IMR-90 (cell line): ENCODE measurements at regions not wholly inside any gene's neighbourhood (a gene's known extent, or its start where the extent isn't known, plus 50 kb on each side); places are given as distances from the start of the nearest gene placed in this dataset.
A peak's percentile ranks its signal among the peaks of the same experiment; 100 is the strongest.

Experiments
- ATAC-seq: fragments of 200-7000 bp; cut with Tn5 transposase; 2 replicates; pipeline ENCODE4 v1.9.1; 2020; ENCODE audit warnings: low read depth, mild to moderate bottlenecking, moderate library complexity
- BruUV-seq: library from RNA; stranded (reverse); fragments of 400-500 nt; replicated peaks from 2 replicates; lab custom pipeline; 2021; lab: Mats Ljungman, UMichigan
- CTCF ChIA-PET: fragments of 300-600 bp; formaldehyde crosslinking; extraction: SDS; loops from one replicate; lab custom pipeline; 2021; ENCODE audit warnings: antibody characterized with exemption; lab: Yijun Ruan, JAX
- POLR2A ChIA-PET: fragments of 300-600 bp; sonication (Branson Sonifier 250); formaldehyde crosslinking; loops from one replicate; lab custom pipeline; 2022; ENCODE audit warnings: antibody characterized with exemption; ENCODE audit not compliant: unreplicated experiment; lab: Charles Lee
- DNase-seq: peaks from one replicate; pipeline ENCODE4 v3.0.0; 2013
- H2AFZ ChIP-seq: replicated peaks from 2 replicates; pipeline ENCODE3; 2013; ENCODE audit warnings: low read length, mild to moderate bottlenecking; ENCODE audit not compliant: poor library complexity
- H2AK5ac ChIP-seq: 2 replicates; pipeline ENCODE4 v1.6.1; 2013; ENCODE audit warnings: low read depth, low read length, inconsistent platforms
- H2AK9ac ChIP-seq: replicated peaks from 2 replicates; pipeline ENCODE3; 2013; ENCODE audit warnings: mild to moderate bottlenecking, low read depth, low read length, moderate library complexity; ENCODE audit not compliant: poor library complexity
- H2BK120ac ChIP-seq: 2 replicates; pipeline ENCODE4 v1.6.1; 2013; ENCODE audit warnings: low read depth, low read length, inconsistent platforms
- H2BK15ac ChIP-seq: 3 replicates; pipeline ENCODE4 v1.6.1; 2013; ENCODE audit warnings: low read depth, low read length, inconsistent platforms
- H2BK20ac ChIP-seq: 2 replicates; pipeline ENCODE4 v1.6.1; 2013; ENCODE audit warnings: low read depth, mild to moderate bottlenecking, inconsistent platforms, low read length, moderate library complexity
- H2BK5ac ChIP-seq: 2 replicates; pipeline ENCODE4 v1.6.1; 2013; ENCODE audit warnings: mild to moderate bottlenecking, low read depth, low read length, inconsistent platforms; ENCODE audit not compliant: poor library complexity, severe bottlenecking
- H3K14ac ChIP-seq: replicated peaks from 2 replicates; pipeline ENCODE4 v1.6.1; 2013; ENCODE audit warnings: low read depth, low read length, inconsistent platforms
- H3K18ac ChIP-seq: 2 replicates; pipeline ENCODE4 v1.6.1; 2013; ENCODE audit warnings: low read depth, low read length, control low read depth
- H3K23ac ChIP-seq: 2 replicates; pipeline ENCODE4 v1.6.1; 2013; ENCODE audit warnings: low read depth, low read length, inconsistent platforms
- H3K27ac ChIP-seq: 2 replicates; pipeline ENCODE4 v1.5.1; 2013; ENCODE audit warnings: mild to moderate bottlenecking, control low read depth, low read length; ENCODE audit not compliant: insufficient read depth
- H3K27me3 ChIP-seq: 2 replicates; pipeline ENCODE4 v1.6.1; 2013; ENCODE audit warnings: low read length; ENCODE audit not compliant: control insufficient read depth, insufficient read depth
- H3K36me3 ChIP-seq: 2 replicates; pipeline ENCODE4 v1.6.1; 2013; ENCODE audit warnings: low read length, mixed read lengths; ENCODE audit not compliant: control insufficient read depth, insufficient read depth
- H3K4ac ChIP-seq: 2 replicates; pipeline ENCODE4 v1.6.1; 2013; ENCODE audit warnings: low read depth, low read length, inconsistent platforms
- H3K4me1 ChIP-seq: 2 replicates; pipeline ENCODE4 v1.6.1; 2013; ENCODE audit warnings: low read length, mixed read lengths; ENCODE audit not compliant: control insufficient read depth, insufficient read depth
- H3K4me2 ChIP-seq: 2 replicates; pipeline ENCODE4 v1.6.1; 2013; ENCODE audit warnings: low read depth, mild to moderate bottlenecking, control low read depth, low read length, moderate library complexity
- H3K4me3 ChIP-seq: 2 replicates; pipeline ENCODE4 v1.5.1; 2013; ENCODE audit warnings: low read depth, mild to moderate bottlenecking, control low read depth, low read length, moderate library complexity; ENCODE audit not compliant: insufficient read depth
- H3K56ac ChIP-seq: 2 replicates; pipeline ENCODE4 v1.6.1; 2013; ENCODE audit warnings: low read length, inconsistent platforms; ENCODE audit not compliant: insufficient read depth; ENCODE audit errors: extremely low read depth
- H3K79me1 ChIP-seq, 2 experiments: 2 replicates each; pipeline ENCODE4 v1.6.1; 2013; ENCODE audit warnings: low read length in 2 of 2, inconsistent platforms in 1 of 2, low read depth in 1 of 2
- H3K9ac ChIP-seq: 2 replicates; pipeline ENCODE4 v1.6.1; 2013; ENCODE audit warnings: low read depth, low read length, control low read depth
- H3K9me1 ChIP-seq: 2 replicates; pipeline ENCODE4 v1.6.1; 2013; ENCODE audit warnings: low read length, inconsistent platforms; ENCODE audit not compliant: insufficient read depth
- H3K9me3 ChIP-seq: 2 replicates; pipeline ENCODE4 v1.6.1; 2013; ENCODE audit warnings: low read length; ENCODE audit not compliant: control insufficient read depth, insufficient read depth
- H4K20me1 ChIP-seq: 2 replicates; pipeline ENCODE4 v1.6.1; 2013; ENCODE audit warnings: low read length, inconsistent platforms; ENCODE audit not compliant: insufficient read depth
- H4K5ac ChIP-seq: 2 replicates; pipeline ENCODE4 v1.6.1; 2013; ENCODE audit warnings: mild to moderate bottlenecking, low read depth, low read length, control low read depth
- H4K8ac ChIP-seq, 2 experiments: 2 replicates each; pipeline ENCODE4 v1.6.1; 2013; ENCODE audit warnings: low read depth in 2 of 2, low read length in 2 of 2, control low read depth in 1 of 2, inconsistent platforms in 1 of 2
- H4K91ac ChIP-seq: 2 replicates; pipeline ENCODE4 v1.6.1; 2013; ENCODE audit warnings: low read depth, low read length, inconsistent platforms; ENCODE audit not compliant: insufficient read depth
- BHLHE40 ChIP-seq: fragments of 150-350 bp; IDR thresholded peaks from 2 replicates; pipeline ENCODE4 v1.6.1; 2016; ENCODE audit warnings: mild to moderate bottlenecking, low read depth, low read length
- CEBPB ChIP-seq: IDR thresholded peaks from 2 replicates; pipeline ENCODE4 v1.6.1; 2012; ENCODE audit warnings: low read depth, low read length, improper control_type of control experiment
- CHD1 ChIP-seq: IDR thresholded peaks from 2 replicates; pipeline ENCODE4 v1.6.1; 2012; ENCODE audit warnings: low read depth, low read length, improper control_type of control experiment
- CTCF ChIP-seq: conservative IDR thresholded peaks from 2 replicates; pipeline ENCODE4 v1.5.1; 2012; ENCODE audit warnings: mild to moderate bottlenecking, low read depth, low read length, improper control_type of control experiment
- ELK1 ChIP-seq: fragments of 150-350 bp; IDR thresholded peaks from 2 replicates; pipeline ENCODE4 v1.6.1; 2016; ENCODE audit warnings: low read depth, mild to moderate bottlenecking, low read length, moderate library complexity, borderline replicate concordance
- FOS ChIP-seq: fragments of 150-350 bp; IDR thresholded peaks from 2 replicates; pipeline ENCODE4 v1.6.1; 2016; ENCODE audit warnings: low read depth, low read length
- MAFK ChIP-seq: IDR thresholded peaks from 2 replicates; pipeline ENCODE4 v1.6.1; 2012; ENCODE audit warnings: low read depth, low read length, improper control_type of control experiment
- MAZ ChIP-seq: IDR thresholded peaks from 2 replicates; pipeline ENCODE4 v1.6.1; 2012; ENCODE audit warnings: low read depth, mild to moderate bottlenecking, low read length, improper control_type of control experiment, moderate library complexity, borderline replicate concordance
- MXI1 ChIP-seq: IDR thresholded peaks from 2 replicates; pipeline ENCODE4 v1.6.1; 2012; ENCODE audit warnings: low read depth, mild to moderate bottlenecking, low read length, moderate library complexity, borderline replicate concordance
- NFE2L2 ChIP-seq: fragments of 150-350 bp; IDR thresholded peaks from 2 replicates; pipeline ENCODE4 v1.6.1; 2016; ENCODE audit warnings: low read depth, mild to moderate bottlenecking, low read length
- POLR2A ChIP-seq: IDR thresholded peaks from 2 replicates; pipeline ENCODE4 v1.6.1; 2012; ENCODE audit warnings: mild to moderate bottlenecking, low read depth, low read length
- RAD21 ChIP-seq: IDR thresholded peaks from 2 replicates; pipeline ENCODE4 v1.6.1; 2012; ENCODE audit warnings: low read length, improper control_type of control experiment
- RCOR1 ChIP-seq: IDR thresholded peaks from 2 replicates; pipeline ENCODE4 v1.6.1; 2012; ENCODE audit warnings: mild to moderate bottlenecking, low read length, improper control_type of control experiment; ENCODE audit not compliant: insufficient replicate concordance
- RFX5 ChIP-seq: IDR thresholded peaks from 2 replicates; pipeline ENCODE4 v1.8.0; 2012; ENCODE audit warnings: low read depth, mild to moderate bottlenecking, low read length, moderate library complexity
- SMC3 ChIP-seq: fragments of 150-350 bp; IDR thresholded peaks from 2 replicates; pipeline ENCODE4 v1.6.1; 2016; ENCODE audit warnings: low read depth, mild to moderate bottlenecking, antibody characterized with exemption, low read length, moderate library complexity
- USF2 ChIP-seq: fragments of 150-350 bp; IDR thresholded peaks from 2 replicates; pipeline ENCODE4 v1.6.1; 2017; ENCODE audit warnings: mild to moderate bottlenecking, antibody characterized with exemption, low read length, low read depth
- WGBS, 2 experiments: methylation state at CpG; one replicate each; pipeline versions ENCODE4 v1.1.5 to v1.1.7; 2013; ENCODE audit warnings: missing lambda C conversion rate in 2 of 2; ENCODE audit not compliant: insufficient read length in 1 of 2; ENCODE audit errors: extremely low coverage in 2 of 2; 5-methylcytosine and 5-hydroxymethylcytosine counted together
- dilution Hi-C: fragments of 300-500 bp; cut with HindIII; formaldehyde crosslinking; loops from one replicate; pipeline ENCODE4 v1.14.3; 2018; ENCODE audit warnings: low sequenced_read_pairs; ENCODE audit not compliant: unreplicated experiment
- in situ Hi-C: fragments of 300-500 bp; cut with MboI; formaldehyde crosslinking; loops from 3 replicates; pipeline ENCODE4 v1.14.3; 2019; ENCODE audit warnings: low sequenced_read_pairs, inconsistent platforms, mixed read lengths
- intact Hi-C: fragments of 100-400 bp; cut with micrococcal nuclease; formaldehyde crosslinking; loops from 2 replicates; pipeline ENCODE4 v1.10.0; 2022

GRCh38 chr13:107192289-107192688 is 624.4 kb upstream of the ARGLU1 start:
- WGBS, 2 experiments = 40% methylated on average over 1 of the region's 7 CpGs; no CpG with 5 or more reads in 1 of the 2 experiments

More at GRCh38 chr13:107192289-107192688, 624.4 kb upstream of the ARGLU1 start:
- Histone ChIP-seq H3K14ac (no peak overlapping the region), H3K9me3 (peaks cover 2% of the 10 kb centered on the region; the same call in 1 of the 2 replicates), H2BK20ac (no peak overlapping the region), H2BK15ac (no peak overlapping the region), H3K4me1 (peaks cover 3% of the 10 kb centered on the region), H3K79me1 (peaks cover 4 to 12% of the 10 kb centered on the region in 2 experiments; a peak in 2 of 4 replicates), H2AK5ac (no peak overlapping the region), H3K18ac (no peak overlapping the region), H4K20me1 (peaks cover 3% of the 10 kb centered on the region; the same call in 1 of the 2 replicates), H3K36me3 (no peaks in the 10 kb centered on the region), H2BK120ac (no peak overlapping the region), H2BK5ac (no peak overlapping the region), H3K4me3 (no peak overlapping the region), H3K9me1 (no peaks in the 10 kb centered on the region), H3K27ac (no peak overlapping the region; the same call in 1 of the 2 replicates), H2AFZ (no peak overlapping the region), H4K8ac (no peak overlapping the region), H3K56ac (no peak overlapping the region), H3K9ac (no peak overlapping the region), H4K91ac (no peak overlapping the region), H3K4me2 (no peak overlapping the region), H3K27me3 (no peaks in the 10 kb centered on the region), H4K5ac (no peak overlapping the region), H2AK9ac (no peak overlapping the region), H3K23ac (no peak overlapping the region), H3K4ac (no peak overlapping the region)
- in situ Hi-C loops = no loop called here
- ATAC-seq (peak; percentile 67), DNase-seq (peak; percentile 43)
- CTCF ChIA-PET = no interaction called here
- intact Hi-C loops = no loop called here
- TF ChIP-seq RCOR1 (no peak), SMC3 (no peak), NFE2L2 (no peak), CTCF (no peak), MAFK (no peak), BHLHE40 (no peak), ELK1 (no peak), FOS (no peak), POLR2A (no peak), RAD21 (no peak), USF2 (no peak), RFX5 (no peak), CHD1 (no peak), MXI1 (no peak), CEBPB (no peak), MAZ (no peak)
- POLR2A ChIA-PET = no interaction called here
- BruUV-seq = no TSS peak
- dilution Hi-C loops = no loop called here
